ENCODE measurements at regions not wholly inside any gene's neighbourhood (a gene's known extent, or its start where the extent isn't known, plus 50 kb on each side); places are given as distances from the start of the nearest gene placed in this dataset.

DNA sequence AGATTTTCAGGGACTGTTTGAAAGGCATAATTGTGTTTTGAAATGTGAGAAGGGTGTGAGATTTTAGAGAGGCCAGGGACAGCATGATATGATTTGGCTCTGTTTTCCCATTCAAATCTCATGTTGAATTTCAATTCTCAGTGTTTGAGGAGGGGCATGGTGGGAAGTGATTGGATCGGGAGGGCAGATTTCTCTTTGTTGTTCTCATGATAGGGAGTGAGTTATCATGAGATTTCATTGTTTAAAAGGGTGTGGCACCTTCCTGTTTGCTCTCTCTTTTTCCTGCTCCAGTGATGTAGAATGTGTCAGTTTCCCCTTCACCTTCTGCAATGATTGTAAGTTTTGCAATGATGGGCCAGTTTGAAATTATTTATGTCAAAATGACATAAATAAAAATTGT, 113.0 kb upstream of the PCDH15 start:
- no peak for FAIRE-seq

GRCh38 chr10:54909165-54909564, 108.1 kb upstream of the PCDH15 start:
- no peak for FAIRE-seq

- no peak for FAIRE-seq
Observed at GRCh38 chr10:54908019-54908418, 107.0 kb upstream of the PCDH15 start.

DNA sequence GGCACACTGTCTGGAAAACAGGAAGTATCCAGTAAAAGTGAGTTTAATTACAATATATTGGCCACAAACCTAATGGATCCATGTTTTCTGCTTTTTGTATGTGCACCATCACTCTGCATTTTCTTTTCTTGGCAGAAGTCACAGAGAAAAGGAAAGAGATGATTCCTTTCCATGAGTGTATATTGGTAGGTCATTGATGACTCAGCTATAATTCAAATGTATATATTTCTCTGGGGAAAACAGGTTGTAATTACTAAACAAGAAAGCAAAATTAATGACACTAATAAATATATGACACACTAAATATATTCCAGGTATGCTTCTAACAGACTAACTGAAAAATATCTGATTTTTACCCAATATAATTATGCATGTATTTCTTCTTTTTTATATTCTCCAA, 105.9 kb upstream of the PCDH15 start:
- FAIRE-seq, result no peak

GRCh38 chr10:54905578-54906192, 104.7 kb upstream of the PCDH15 start:
- FAIRE-seq, result no peak

DNA sequence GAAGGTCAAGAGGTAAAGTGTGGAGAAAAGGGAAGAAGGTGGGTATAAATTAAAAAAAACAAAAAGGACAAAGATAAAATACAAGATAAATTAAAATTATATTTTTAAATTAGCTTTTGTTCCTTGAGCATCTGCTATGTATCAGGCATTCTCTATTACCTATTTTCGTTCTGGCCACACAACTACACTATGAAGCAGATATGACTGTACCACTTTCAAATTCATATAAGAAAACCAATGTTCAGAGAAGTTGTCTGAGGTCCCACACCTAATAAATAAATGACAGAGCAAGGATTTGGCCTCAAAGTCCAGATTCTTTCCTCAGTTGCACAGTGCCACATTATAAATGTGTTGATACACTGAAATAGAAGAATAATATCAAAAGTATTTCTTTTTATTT, 103.8 kb upstream of the PCDH15 start:
- FAIRE-seq, result no peak

DNA sequence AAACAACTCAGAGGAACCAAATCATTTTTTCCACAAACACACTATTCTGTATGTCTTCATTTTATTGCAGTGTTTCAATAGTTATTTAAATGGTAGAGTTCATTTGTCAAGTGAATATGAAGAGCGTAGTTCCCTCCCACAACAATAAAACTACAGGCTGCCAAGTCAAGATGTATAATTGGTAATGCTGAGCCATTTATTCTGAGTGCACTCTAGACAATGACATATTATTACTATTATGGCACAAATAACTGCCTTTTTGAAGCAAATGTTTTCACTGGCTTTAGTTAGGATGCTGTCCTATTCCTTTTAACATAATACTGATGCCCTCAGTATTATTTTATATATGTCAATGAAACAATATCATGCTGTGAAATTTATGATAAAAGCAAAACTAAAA, 102.7 kb upstream of the PCDH15 start:
- FAIRE-seq, result no peak

GRCh38 chr10:54900584-54900983, 99.6 kb upstream of the PCDH15 start:
- FAIRE-seq, result no peak

GRCh38 chr10:54880996-54881395, 80.0 kb upstream of the PCDH15 start:
- no peak for FAIRE-seq

GRCh38 chr10:54869022-54869421, 68.0 kb upstream of the PCDH15 start:
- no peak for FAIRE-seq

GRCh38 chr10:54866666-54867065, 65.6 kb upstream of the PCDH15 start:
- no peak for FAIRE-seq

DNA sequence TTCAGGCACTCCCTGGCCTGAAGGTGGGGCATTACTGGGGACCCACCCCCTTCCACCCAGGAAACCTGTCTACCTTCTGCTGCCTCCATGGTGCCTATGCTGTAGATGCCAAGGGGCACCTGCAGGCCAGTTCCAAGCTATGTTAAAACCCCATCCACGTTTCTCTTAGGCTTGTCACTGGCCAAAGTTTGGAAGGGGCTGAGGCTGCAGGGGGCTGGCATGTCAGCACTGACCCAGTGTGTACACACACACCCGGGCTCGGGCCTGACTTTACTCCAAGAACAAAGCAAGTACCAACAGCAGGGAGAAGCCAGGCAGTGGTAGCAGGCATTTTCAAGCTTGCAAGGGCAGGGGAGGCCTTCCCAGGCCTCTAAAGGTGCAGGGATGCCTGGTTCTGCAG, 53.8 kb upstream of the PCDH15 start:
- FAIRE-seq, result no peak

DNA sequence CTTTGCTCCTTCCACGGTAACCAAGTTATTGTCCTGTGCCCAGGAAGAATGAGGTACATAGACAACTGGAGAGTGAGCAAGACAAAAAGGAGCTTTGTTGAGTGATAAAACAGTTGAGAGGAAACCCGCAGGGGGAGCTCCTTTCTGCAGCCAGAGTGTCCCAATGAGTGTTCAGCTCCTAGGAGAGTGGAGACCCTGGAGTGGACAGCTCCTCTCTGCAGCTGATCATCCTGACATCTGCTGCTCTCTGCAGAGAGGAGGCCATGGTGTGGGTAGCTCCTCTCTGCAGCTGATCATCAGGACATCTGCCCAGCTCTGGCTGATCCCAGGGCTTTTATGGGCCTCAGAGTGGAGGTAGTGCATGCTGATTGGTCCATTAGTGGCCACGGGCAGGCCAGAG, 53.4 kb upstream of the PCDH15 start:
- FAIRE-seq, result no peak

DNA sequence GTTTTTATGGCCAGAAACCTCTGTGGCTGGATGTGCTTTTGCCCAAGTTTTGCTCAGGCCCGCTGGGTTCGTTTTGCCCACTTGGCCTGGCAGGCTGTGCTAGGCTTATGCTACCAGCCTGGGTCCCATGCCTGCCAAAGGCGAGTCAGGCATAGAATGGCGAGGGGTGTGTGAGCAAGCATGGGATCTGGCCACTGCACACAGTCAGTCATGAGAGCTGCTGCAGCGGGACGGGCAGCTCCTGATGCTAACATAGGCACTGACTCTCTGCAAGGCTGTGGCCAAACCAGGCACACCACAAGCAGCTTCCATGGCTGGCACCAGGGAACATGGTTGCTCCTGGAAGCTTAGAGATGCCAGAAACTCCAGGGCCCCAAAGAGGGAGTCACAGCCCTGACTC, 52.9 kb upstream of the PCDH15 start:
- no peak for FAIRE-seq
